HCT116 (cell line): ENCODE measurements at regions not wholly inside any gene's neighbourhood (a gene's known extent, or its start where the extent isn't known, plus 50 kb on each side); places are given as distances from the start of the nearest gene placed in this dataset.

ENCODE experiments used
- ATAC-seq: fragments of 200-7000 bp; cut with Tn5 transposase; 2 replicates; pipeline ENCODE4 v1.9.1; 2020; ENCODE audit warnings: mild to moderate bottlenecking, moderate library complexity
- BruUV-seq: library from RNA; stranded (reverse); fragments of 400-500 nt; replicated peaks from 2 replicates; lab custom pipeline; 2021; lab: Mats Ljungman, UMichigan
- CTCF ChIA-PET: fragments of 300-600 bp; sonication (Branson Sonifier 250); formaldehyde crosslinking; loops from one replicate; lab custom pipeline; 2021; ENCODE audit warnings: antibody characterized with exemption; lab: Charles Lee
- POLR2A ChIA-PET: fragments of 300-600, 350-600 bp; sonication (Branson Sonifier 250); formaldehyde crosslinking; loops from one replicate; lab custom pipeline; 2021; ENCODE audit warnings: antibody characterized with exemption; lab: Charles Lee
- RAD21 ChIA-PET, 2 experiments: fragments of 300-600 bp; sonication (Branson Sonifier 250); formaldehyde crosslinking; loops; one replicate each; lab custom pipeline; 2023; ENCODE audit warnings: low total read pairs in 2 of 2; ENCODE audit not compliant: uncharacterized antibody in 2 of 2, unreplicated experiment in 2 of 2, low non-redundant PET in 1 of 2; lab: Charles Lee
- DNase-seq: peaks from one replicate; pipeline ENCODE4 v3.0.0-alpha.2; 2010; ENCODE audit warnings: low read depth, low spot score
- H2AFZ ChIP-seq: fragments of 200-600 bp; shearing (Covaris generic), sonication (generic); 2 replicates; pipeline ENCODE4 v1.6.1; 2017; ENCODE audit warnings: low read depth, mixed run types, mixed read lengths, antibody characterized with exemption, low read length; ENCODE audit not compliant: poor library complexity, severe bottlenecking
- H3K27ac ChIP-seq: 2 replicates; pipeline ENCODE4 v1.5.1; 2012; ENCODE audit warnings: low read depth, low read length
- H3K27me3 ChIP-seq: fragments of 200-600 bp; sonication (generic); 2 replicates; pipeline ENCODE4 v1.6.1; 2016; ENCODE audit warnings: mixed run types, low read length, mixed read lengths; ENCODE audit not compliant: insufficient read depth
- H3K36me3 ChIP-seq, 2 experiments: fragments of 200-500 bp in 1 of 2; fragments of 200-600 bp in 1 of 2; sonication (Bioruptor generic) in 1 of 2; sonication (generic) in 1 of 2; 2 replicates each; pipeline versions ENCODE4 v1.5.1 to v1.6.1; 2014 to 2016; ENCODE audit warnings: low read length in 2 of 2, inconsistent platforms in 1 of 2, mixed read lengths in 1 of 2, mixed run types in 1 of 2; ENCODE audit not compliant: insufficient read depth in 2 of 2, control insufficient read depth in 1 of 2
- H3K4me1 ChIP-seq, 2 experiments: fragments of 200-600 bp in 1 of 2; sonication (generic) in 1 of 2; 2 replicates each; pipeline versions ENCODE4 v1.5.1 to v1.6.1; 2012 to 2017; ENCODE audit warnings: low read length in 2 of 2, inconsistent platforms in 1 of 2, mild to moderate bottlenecking in 1 of 2, mixed read lengths in 1 of 2, mixed run types in 1 of 2, moderate library complexity in 1 of 2; ENCODE audit not compliant: insufficient read depth in 2 of 2, control insufficient read depth in 1 of 2
- H3K4me2 ChIP-seq: fragments of 200-600 bp; sonication (generic); 2 replicates; pipeline ENCODE4 v1.6.1; 2017; ENCODE audit warnings: mixed run types, low read length, mixed read lengths
- H3K4me3 ChIP-seq, 2 experiments: fragments of 200-600 bp in 1 of 2; sonication (generic) in 1 of 2; replicated peaks in 1 of 2; 2 replicates each; pipeline ENCODE4 v1.5.1; 2011 to 2016; ENCODE audit warnings: low read length in 2 of 2, control low read depth in 1 of 2, low read depth in 1 of 2, mild to moderate bottlenecking in 1 of 2, mixed read lengths in 1 of 2, mixed run types in 1 of 2
- H3K79me2 ChIP-seq: fragments of 200-600 bp; sonication (generic); 2 replicates; pipeline ENCODE4 v1.6.1; 2017; ENCODE audit warnings: mild to moderate bottlenecking, mixed run types, low read length, moderate library complexity, mixed read lengths; ENCODE audit not compliant: insufficient read depth
- H3K9ac ChIP-seq: fragments of 200-600 bp; sonication (generic); 2 replicates; pipeline ENCODE4 v1.6.1; 2016; ENCODE audit warnings: low read length, mixed read lengths
- H3K9me2 ChIP-seq: fragments of 200-600 bp; sonication (generic), shearing (Covaris generic); 2 replicates; pipeline ENCODE4 v1.6.1; 2017; ENCODE audit warnings: mixed run types, mild to moderate bottlenecking, moderate library complexity; ENCODE audit not compliant: insufficient read depth
- H3K9me3 ChIP-seq, 2 experiments: fragments of 200-500 bp in 1 of 2; fragments of 200-600 bp in 1 of 2; sonication (Bioruptor generic) in 1 of 2; sonication (generic) in 1 of 2; 2 replicates each; pipeline ENCODE4 v1.6.1; 2014 to 2017; ENCODE audit warnings: low read length in 2 of 2, mixed read lengths in 2 of 2, inconsistent platforms in 1 of 2, low read depth in 1 of 2, mild to moderate bottlenecking in 1 of 2, mixed run types in 1 of 2, moderate library complexity in 1 of 2; ENCODE audit not compliant: control insufficient read depth in 1 of 2, insufficient read depth in 1 of 2
- H4K20me1 ChIP-seq: fragments of 200-600 bp; sonication (generic), shearing (Covaris generic); 2 replicates; pipeline ENCODE4 v1.6.1; 2017; ENCODE audit warnings: mixed run types, mild to moderate bottlenecking, moderate library complexity; ENCODE audit not compliant: insufficient read depth
- ATF3 ChIP-seq: IDR thresholded peaks from 2 replicates; pipeline ENCODE4 v1.6.1; 2012
- CEBPB ChIP-seq: IDR thresholded peaks from 2 replicates; pipeline ENCODE4 v1.6.1; 2012; ENCODE audit warnings: low read depth
- EGR1 ChIP-seq: IDR thresholded peaks from 2 replicates; pipeline ENCODE4 v1.6.1; 2012; ENCODE audit warnings: low read depth
- EZH2 ChIP-seq: fragments of 200-600 bp; sonication (generic); IDR thresholded peaks from 2 replicates; pipeline ENCODE4 v1.6.1; 2017; ENCODE audit warnings: antibody characterized with exemption, mixed run types
- EZH2phosphoT487 ChIP-seq: fragments of 200-600 bp; IDR thresholded peaks from 2 replicates; pipeline ENCODE4 v1.6.1; 2018; ENCODE audit warnings: antibody characterized with exemption, borderline replicate concordance
- FOSL1 ChIP-seq: IDR thresholded peaks from 2 replicates; pipeline ENCODE4 v1.6.1; 2012; ENCODE audit warnings: low read depth
- JUND ChIP-seq: IDR thresholded peaks from 2 replicates; pipeline ENCODE4 v1.6.1; 2012
- POLR2A ChIP-seq: IDR thresholded peaks from 2 replicates; pipeline ENCODE4 v1.7.0; 2011; ENCODE audit warnings: borderline replicate concordance; ENCODE audit not compliant: insufficient read depth, insufficient read length; ENCODE audit errors: extremely low read depth
- POLR2AphosphoS5 ChIP-seq: IDR thresholded peaks from 2 replicates; pipeline ENCODE4 v1.6.1; 2011; ENCODE audit warnings: mild to moderate bottlenecking, low read depth, low read length, moderate library complexity
- REST ChIP-seq: IDR thresholded peaks from 2 replicates; pipeline ENCODE4 v1.6.1; 2012; ENCODE audit warnings: low read depth
- SIN3A ChIP-seq: IDR thresholded peaks from 2 replicates; pipeline ENCODE4 v1.6.1; 2012; ENCODE audit warnings: low read depth
- SRF ChIP-seq: IDR thresholded peaks from 2 replicates; pipeline ENCODE4 v1.6.1; 2012; ENCODE audit warnings: low read depth
- ZBTB33 ChIP-seq: IDR thresholded peaks from 2 replicates; pipeline ENCODE4 v1.6.1; 2011; ENCODE audit warnings: mild to moderate bottlenecking, low read length, moderate library complexity; ENCODE audit not compliant: insufficient replicate concordance; ENCODE audit errors: extremely low read depth
- ZFX ChIP-seq: fragments of 450-650 bp; IDR thresholded peaks from 2 replicates; pipeline ENCODE4 v1.6.1; 2017
- ZNF274 ChIP-seq: fragments of 200-500 bp; sonication (Bioruptor generic); IDR thresholded peaks from 2 replicates; pipeline ENCODE4 v1.6.1; 2014; ENCODE audit warnings: mild to moderate bottlenecking, low read depth, low read length, inconsistent platforms
- intact Hi-C: fragments of 100-400 bp; cut with micrococcal nuclease; formaldehyde crosslinking; loops from 2 replicates; pipeline ENCODE4 v1.10.0; 2022

- Histone ChIP-seq H3K27me3 (no peaks in the 10 kb centered on the region), H3K79me2 (no peaks in the 10 kb centered on the region), H3K27ac (no peak overlapping the region), H4K20me1 (no peaks in the 10 kb centered on the region), H3K4me1 (no peaks in the 10 kb centered on the region), H3K4me2 (no peak overlapping the region), H3K9ac (no peak overlapping the region), H3K4me3 (no peak overlapping the region), H3K9me2 (no peaks in the 10 kb centered on the region), H3K36me3 (no peaks in the 10 kb centered on the region; a peak in 1 of 4 replicates), H3K9me3 (peaks cover 24 to 39% of the 10 kb centered on the region in 2 experiments; a peak in 3 of 4 replicates), H2AFZ (no peak overlapping the region)
- CTCF ChIA-PET = no interaction called here
- POLR2A ChIA-PET = no interaction called here
- no TSS peak for BruUV-seq
- RAD21 ChIA-PET = no interaction called here
- intact Hi-C loops = no loop called here
- DNase-seq (no peak), ATAC-seq (no peak)
- TF ChIP-seq POLR2AphosphoS5 = no peak
- TF ChIP-seq REST = no peak
- TF ChIP-seq JUND = no peak
- no peak for TF ChIP-seq EZH2
- no peak for TF ChIP-seq SRF
- no peak for TF ChIP-seq ZFX
- TF ChIP-seq SIN3A = no peak
- TF ChIP-seq ZBTB33 = no peak
- TF ChIP-seq CEBPB = no peak
- TF ChIP-seq EGR1 = no peak
- no peak for TF ChIP-seq ATF3
- no peak for TF ChIP-seq ZNF274
- no peak for TF ChIP-seq EZH2phosphoT487
- no peak for TF ChIP-seq POLR2A
- no peak for TF ChIP-seq FOSL1
Observed at GRCh38 chr5:22908586-22908985, 55.4 kb upstream of the CDH12 start.
